Muscle of leg (tissue), 3 donors: ENCODE measurements at regions not wholly inside any gene's neighbourhood (a gene's known extent, or its start where the extent isn't known, plus 50 kb on each side); places are given as distances from the start of the nearest gene placed in this dataset.
A peak's percentile ranks its signal among the peaks of the same experiment; 100 is the strongest.

ENCODE experiments used
- DNase-seq: peaks from one replicate; pipeline ENCODE4 v3.0.0; 2013
- H3K27ac ChIP-seq: one replicate; pipeline ENCODE4 v1.5.1; 2013; ENCODE audit warnings: mild to moderate bottlenecking, low read length, control low read depth
- H3K27me3 ChIP-seq: one replicate; pipeline ENCODE4 v1.6.1; 2013; ENCODE audit warnings: low read length; ENCODE audit not compliant: control insufficient read depth, insufficient read depth
- H3K36me3 ChIP-seq: one replicate; pipeline ENCODE4 v1.6.1; 2013; ENCODE audit warnings: low read length; ENCODE audit not compliant: control insufficient read depth, insufficient read depth
- H3K4me1 ChIP-seq: one replicate; pipeline ENCODE4 v1.6.1; 2013; ENCODE audit warnings: low read length; ENCODE audit not compliant: control insufficient read depth, insufficient read depth
- H3K4me3 ChIP-seq: one replicate; pipeline ENCODE4 v1.5.1; 2013; ENCODE audit warnings: low read length, control low read depth
- H3K9me3 ChIP-seq: replicated peaks from 2 replicates; pipeline ENCODE4 v1.6.1; 2013; ENCODE audit warnings: low read depth, low read length; ENCODE audit not compliant: control insufficient read depth
- WGBS: methylation state at CpG from one replicate; pipeline ENCODE4 v1.1.5; 2013; ENCODE audit warnings: missing lambda C conversion rate; ENCODE audit not compliant: insufficient coverage; 5-methylcytosine and 5-hydroxymethylcytosine counted together

DNA sequence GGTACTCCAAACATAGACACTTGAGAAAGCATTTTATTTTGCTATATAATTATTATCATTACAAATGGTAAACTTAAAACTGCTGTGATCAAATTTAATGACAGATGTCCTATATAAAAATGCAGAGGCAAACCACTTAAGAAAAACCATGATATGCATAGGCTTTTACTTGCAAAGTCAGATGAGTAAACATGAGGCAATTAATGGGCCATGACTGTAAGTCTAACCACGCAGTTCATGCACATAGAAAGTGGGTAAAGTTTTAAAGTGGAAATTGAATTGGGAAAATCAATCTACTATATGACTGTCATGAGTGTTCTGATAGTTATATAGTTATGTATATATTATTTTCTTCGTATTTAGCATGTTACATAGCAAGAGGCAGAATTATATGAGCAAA lies 219.2 kb downstream of the PTPRC start:
- Histone ChIP-seq H3K9me3 (no peaks in the 10 kb centered on the region), H3K36me3 (peaks cover 3% of the 10 kb centered on the region), H3K27me3 (no peaks in the 10 kb centered on the region), H3K4me3 (no peak overlapping the region), H3K4me1 (no peaks in the 10 kb centered on the region), H3K27ac (no peak overlapping the region)
- no peak for DNase-seq
- WGBS, result no CpG with 5 or more reads among the region's 2 CpGs

DNA sequence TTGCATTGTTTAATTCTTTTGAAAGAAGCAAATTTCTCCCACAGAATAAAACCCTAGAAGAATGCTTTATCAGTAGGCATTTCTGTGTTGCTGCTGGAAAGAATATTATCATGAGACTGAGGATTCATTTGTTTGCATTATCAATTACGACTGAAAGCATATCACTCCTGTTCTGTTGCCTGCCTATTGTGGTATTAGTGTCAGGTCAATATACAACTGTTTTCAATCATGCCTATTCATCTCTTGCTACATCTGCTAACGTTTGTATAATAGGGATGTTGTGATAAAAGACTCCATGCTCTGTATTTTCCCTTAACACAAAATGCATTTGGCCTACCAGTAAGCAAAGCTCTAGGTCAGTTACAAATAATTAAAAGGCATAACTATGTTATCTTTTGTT lies 221.5 kb downstream of the PTPRC start:
- no peaks in the 10 kb centered on the region for H3K27me3 ChIP-seq
- WGBS, result no CpG with 5 or more reads among the region's 2 CpGs
- no peak for DNase-seq
- no peak overlapping the region for H3K27ac ChIP-seq
- no peaks in the 10 kb centered on the region for H3K9me3 ChIP-seq
- no peak overlapping the region for H3K4me3 ChIP-seq
- H3K4me1 ChIP-seq, result no peaks in the 10 kb centered on the region
- H3K36me3 ChIP-seq, result peaks cover 3% of the 10 kb centered on the region

DNA sequence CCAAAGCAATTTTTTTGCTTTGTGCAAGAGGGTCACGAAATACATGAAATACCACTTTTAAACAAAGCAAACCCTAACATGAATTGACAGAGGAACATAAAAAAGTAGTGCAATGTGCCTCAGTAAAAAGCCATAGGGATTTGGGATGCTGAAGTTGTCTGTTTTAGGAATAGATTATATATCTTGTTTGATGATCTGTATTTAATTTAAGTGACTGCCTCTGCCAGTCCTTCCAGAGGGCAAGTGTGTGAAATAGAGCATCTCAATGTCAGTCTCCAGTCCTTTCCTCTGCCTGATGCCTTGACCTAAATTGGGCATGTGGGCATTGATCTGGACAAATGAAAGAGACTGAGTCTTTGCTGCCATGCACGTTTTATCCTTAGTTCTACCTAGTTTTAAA lies 222.8 kb downstream of the PTPRC start:
- Histone ChIP-seq H3K9me3 (no peaks in the 10 kb centered on the region), H3K36me3 (peaks cover 3% of the 10 kb centered on the region), H3K4me1 (no peaks in the 10 kb centered on the region), H3K4me3 (no peak overlapping the region), H3K27ac (no peak overlapping the region), H3K27me3 (no peaks in the 10 kb centered on the region)
- WGBS, result no CpG with 5 or more reads among the region's 2 CpGs
- no peak for DNase-seq

DNA sequence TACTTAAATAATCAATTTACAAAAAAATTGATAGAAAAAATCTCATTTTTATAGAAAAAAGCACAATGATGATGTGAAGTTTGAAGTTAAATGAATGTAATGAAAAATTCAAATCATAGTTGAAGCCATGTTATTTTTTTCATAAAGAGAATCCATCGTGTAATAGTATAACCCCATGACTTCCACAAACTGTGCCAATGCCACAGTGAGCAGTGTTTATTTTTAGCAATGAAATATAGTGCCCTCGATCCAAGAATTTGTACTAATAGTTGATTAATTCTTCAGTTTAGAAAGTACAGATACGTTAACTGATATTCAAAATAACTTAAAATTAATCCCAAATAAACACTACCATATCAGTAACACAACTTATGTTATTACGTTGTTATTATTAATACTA lies 225.9 kb downstream of the PTPRC start:
- no CpG with 5 or more reads among the region's 4 CpGs for WGBS
- H3K27me3 ChIP-seq, result no peaks in the 10 kb centered on the region

DNA sequence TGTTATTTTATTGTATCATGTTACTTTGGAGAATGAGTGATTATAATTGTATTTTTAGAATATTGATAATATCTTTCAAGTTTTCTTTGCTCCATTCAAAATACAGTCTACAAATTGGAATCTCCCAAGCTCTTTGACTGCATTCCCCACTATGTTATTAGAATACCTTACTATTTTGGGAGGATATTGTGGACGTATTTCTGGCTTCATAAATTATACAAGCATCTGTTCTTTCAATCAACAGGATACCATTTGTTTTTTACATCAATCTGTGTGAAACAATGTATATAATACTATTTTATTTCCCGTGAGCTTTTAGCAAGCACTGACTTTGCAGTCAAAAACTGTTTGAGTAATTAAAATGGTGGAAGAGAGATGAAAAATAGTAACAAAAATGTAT lies 226.5 kb downstream of the PTPRC start:
- Histone ChIP-seq H3K27ac (peak overlapping the region; percentile 62), H3K4me1 (no peaks in the 10 kb centered on the region), H3K36me3 (no peaks in the 10 kb centered on the region), H3K27me3 (no peaks in the 10 kb centered on the region), H3K4me3 (no peak overlapping the region), H3K9me3 (no peaks in the 10 kb centered on the region)
- peak; percentile 79 for DNase-seq
- no CpG with 5 or more reads among the region's 2 CpGs for WGBS

More for the DNA sequence above, 225.9 kb downstream of the PTPRC start:
- Histone ChIP-seq H3K36me3 (no peaks in the 10 kb centered on the region), H3K27ac (peak overlapping the region; percentile 0), H3K9me3 (no peaks in the 10 kb centered on the region), H3K4me3 (no peak overlapping the region), H3K4me1 (no peaks in the 10 kb centered on the region)
- peak; percentile 29 for DNase-seq

DNA sequence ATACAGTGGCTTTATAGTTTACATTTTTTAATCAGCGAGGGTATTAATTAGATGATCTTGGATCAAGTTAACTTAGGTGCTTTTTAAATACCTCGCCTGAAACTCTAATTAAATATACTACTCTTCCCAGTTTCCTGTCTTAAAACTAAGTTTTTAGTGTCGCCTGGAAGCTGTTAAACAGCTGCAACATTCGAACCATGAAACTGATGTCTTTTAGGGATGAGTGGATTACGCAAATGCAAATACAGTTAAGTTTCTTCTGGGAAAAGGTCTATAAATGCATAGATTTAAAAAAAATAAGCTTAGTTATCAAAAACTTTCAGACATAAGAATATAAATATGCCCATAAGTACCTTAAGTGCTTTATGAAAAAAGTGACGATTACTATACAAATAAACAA lies 228.3 kb downstream of the PTPRC start:
- peak overlapping the region; percentile 77 for H3K27ac ChIP-seq
- H3K27me3 ChIP-seq, result no peaks in the 10 kb centered on the region
- peak; percentile 79 for DNase-seq
- no CpG with 5 or more reads among the region's 6 CpGs for WGBS
- no peak overlapping the region for H3K4me3 ChIP-seq
- no peaks in the 10 kb centered on the region for H3K9me3 ChIP-seq
- H3K4me1 ChIP-seq, result no peaks in the 10 kb centered on the region
- no peaks in the 10 kb centered on the region for H3K36me3 ChIP-seq

DNA sequence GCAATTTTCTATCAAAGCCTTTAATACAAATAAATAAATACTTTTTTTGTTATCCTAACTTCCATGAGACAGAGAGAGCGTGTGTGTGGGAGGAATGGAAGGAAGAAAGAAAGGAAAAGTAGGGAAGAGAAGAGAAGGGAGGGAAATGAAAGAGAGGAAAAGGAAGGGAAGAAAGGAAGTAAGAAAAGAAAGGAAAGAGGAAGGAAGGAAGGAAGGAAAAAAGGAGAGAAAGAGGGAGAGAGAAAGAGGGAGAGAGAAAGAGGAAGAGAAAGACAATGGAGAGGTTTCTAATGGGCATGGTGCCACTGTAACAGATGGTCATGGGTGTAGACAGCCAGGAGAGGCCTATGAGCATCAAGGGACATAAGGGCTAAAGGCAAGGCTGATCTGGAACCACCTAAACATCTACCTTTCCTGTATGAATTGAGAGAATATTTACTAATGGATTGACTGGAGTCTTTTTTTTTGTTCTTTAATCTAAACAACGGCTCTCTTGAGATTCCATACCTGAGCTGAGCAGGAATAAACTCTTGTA lies 234.9 kb downstream of the PTPRC start:
- peaks cover 6% of the 10 kb centered on the region for H3K4me1 ChIP-seq
- WGBS, result 100% methylated on average over 1 of the region's 2 CpGs
- no peak for DNase-seq
- no peaks in the 10 kb centered on the region for H3K27me3 ChIP-seq
- no peaks in the 10 kb centered on the region for H3K36me3 ChIP-seq
- H3K27ac ChIP-seq, result no peak overlapping the region
- no peaks in the 10 kb centered on the region for H3K9me3 ChIP-seq
- H3K4me3 ChIP-seq, result no peak overlapping the region

DNA sequence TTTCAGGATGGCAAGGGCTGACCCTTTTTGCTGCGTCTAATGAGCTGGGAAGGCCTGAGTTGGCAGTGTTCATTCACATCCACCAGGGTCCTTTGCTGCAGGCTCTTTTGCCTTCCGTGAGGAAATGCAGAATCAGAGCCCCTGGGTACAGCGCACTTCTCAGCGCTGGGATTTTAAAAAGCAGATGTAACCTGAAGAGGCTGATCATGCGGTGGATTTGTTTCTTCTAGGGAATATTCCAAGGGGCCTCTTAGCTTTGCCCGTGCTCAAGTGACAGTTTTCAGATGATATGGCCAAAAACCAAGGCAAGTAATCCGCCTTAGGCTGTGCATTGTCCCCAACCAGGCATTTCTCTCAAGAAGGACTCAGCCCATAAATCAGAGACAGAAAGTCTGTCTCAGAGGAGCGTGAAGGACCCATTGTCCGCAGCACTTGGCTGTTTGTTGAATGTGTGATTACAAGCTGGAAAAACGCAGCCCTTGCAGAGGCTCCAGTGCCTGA lies 237.6 kb downstream of the PTPRC start:
- Histone ChIP-seq H3K27me3 (no peaks in the 10 kb centered on the region), H3K36me3 (no peaks in the 10 kb centered on the region), H3K27ac (peak overlapping the region; percentile 54), H3K9me3 (no peaks in the 10 kb centered on the region), H3K4me1 (peaks cover 6% of the 10 kb centered on the region), H3K4me3 (no peak overlapping the region)
- WGBS, result 24% methylated on average over 5 of the region's 10 CpGs
- DNase-seq, result peak; percentile 35

DNA sequence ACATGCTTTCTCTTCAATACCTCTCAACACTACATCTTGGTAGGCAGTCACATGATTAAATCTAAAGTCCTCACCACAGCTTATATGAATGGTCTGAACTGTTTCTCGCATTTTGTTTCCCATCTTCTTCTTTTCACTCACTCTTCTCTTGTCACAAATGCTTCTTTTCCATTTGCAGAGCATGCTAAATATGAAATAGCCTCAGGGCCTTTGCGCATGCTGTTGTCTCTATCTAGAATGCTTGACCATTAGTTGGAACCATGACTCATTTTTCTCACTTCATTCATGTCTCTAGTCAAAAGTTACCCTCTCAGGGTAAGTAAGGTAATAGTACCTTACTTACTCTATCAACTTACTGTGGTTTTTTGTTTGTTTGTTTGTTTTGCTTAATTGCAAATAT lies 239.7 kb downstream of the PTPRC start:
- no peak for DNase-seq
- H3K27me3 ChIP-seq, result no peaks in the 10 kb centered on the region
- no peak overlapping the region for H3K27ac ChIP-seq
- H3K9me3 ChIP-seq, result no peaks in the 10 kb centered on the region
- no peak overlapping the region for H3K4me3 ChIP-seq
- H3K4me1 ChIP-seq, result peaks cover 6% of the 10 kb centered on the region
- WGBS, result 100% methylated on average over 1 of the region's 2 CpGs
- H3K36me3 ChIP-seq, result no peaks in the 10 kb centered on the region

DNA sequence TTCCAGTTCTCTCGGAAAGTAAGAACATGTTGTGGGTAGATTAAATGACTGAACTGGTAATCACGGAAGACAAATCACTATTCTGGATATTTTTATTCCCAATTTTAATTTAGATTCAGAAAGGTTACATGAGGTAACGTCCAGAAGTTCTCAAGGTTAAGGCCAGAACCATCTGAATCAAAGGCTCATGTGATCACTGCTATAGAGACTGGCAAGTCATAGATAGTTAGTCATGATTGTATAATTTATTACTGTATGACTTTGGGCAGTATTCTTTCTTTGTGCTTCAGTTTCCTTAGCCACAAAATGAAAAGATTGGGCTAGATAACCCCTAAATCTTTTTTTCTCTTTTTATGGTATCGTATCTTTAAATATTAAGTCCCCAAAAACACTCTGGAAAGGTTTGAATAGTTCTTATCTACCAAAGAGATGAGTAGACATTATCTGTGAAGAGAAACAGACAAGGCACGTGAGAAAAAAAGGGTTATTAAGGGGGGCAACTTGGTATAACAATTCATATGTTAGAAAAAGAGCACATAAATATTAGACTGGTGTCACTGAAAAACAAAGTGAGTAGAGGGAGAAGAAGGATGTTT lies 241.0 kb downstream of the PTPRC start:
- Histone ChIP-seq H3K36me3 (peaks cover 2% of the 10 kb centered on the region), H3K27ac (no peak overlapping the region), H3K4me3 (no peak overlapping the region), H3K9me3 (no peaks in the 10 kb centered on the region), H3K27me3 (no peaks in the 10 kb centered on the region), H3K4me1 (peaks cover 6% of the 10 kb centered on the region)
- no CpG with 5 or more reads among the region's 5 CpGs for WGBS
- no peak for DNase-seq

DNA sequence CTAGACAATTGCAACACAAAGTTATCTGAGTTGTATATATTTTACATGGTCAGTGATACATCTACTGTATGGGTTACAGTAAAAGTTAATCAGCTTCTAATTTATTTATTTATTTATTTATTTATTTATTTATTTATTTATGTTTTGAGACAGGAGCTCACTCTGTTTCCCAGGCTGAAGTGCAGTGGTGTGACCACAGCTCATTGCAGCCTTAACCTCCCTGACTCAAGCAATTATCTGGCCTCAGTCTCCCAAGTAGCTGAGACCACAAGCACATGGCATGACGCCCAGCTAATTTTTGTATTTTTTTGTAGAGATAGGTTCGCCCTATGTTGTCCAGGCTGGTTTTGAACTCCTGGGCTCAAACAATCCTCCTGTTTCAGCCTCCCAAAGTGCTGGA lies 241.6 kb downstream of the PTPRC start:
- DNase-seq, result no peak
- H3K4me3 ChIP-seq, result no peak overlapping the region
- no CpG with 5 or more reads among the region's 2 CpGs for WGBS
- H3K36me3 ChIP-seq, result peaks cover 3% of the 10 kb centered on the region
- no peaks in the 10 kb centered on the region for H3K27me3 ChIP-seq
- H3K4me1 ChIP-seq, result peaks cover 6% of the 10 kb centered on the region
- no peak overlapping the region for H3K27ac ChIP-seq
- H3K9me3 ChIP-seq, result no peaks in the 10 kb centered on the region
